SK-N-SH (cell line): ENCODE measurements at regions not wholly inside any gene's neighbourhood (a gene's known extent, or its start where the extent isn't known, plus 50 kb on each side); places are given as distances from the start of the nearest gene placed in this dataset.
A peak's percentile ranks its signal among the peaks of the same experiment; 100 is the strongest.

Source experiments
- CTCF ChIA-PET: fragments of 300-600, 350-600 bp; formaldehyde crosslinking; extraction: SDS; loops from one replicate; lab custom pipeline; 2021; lab: Yijun Ruan, JAX
- POLR2A ChIA-PET: fragments of 350-600 bp; sonication (Branson Sonifier 250); formaldehyde crosslinking; extraction: SDS; loops from one replicate; lab custom pipeline; 2020; ENCODE audit warnings: antibody characterized with exemption, inconsistent platforms; lab: Yijun Ruan, JAX
- DNase-seq: peaks from one replicate; pipeline ENCODE4 v3.0.0; 2012
- H2AFZ ChIP-seq: fragments of 200-600 bp; sonication (generic); 2 replicates; pipeline ENCODE4 v1.8.1; 2016; ENCODE audit warnings: antibody characterized with exemption, mild to moderate bottlenecking, low read depth
- H3F3A ChIP-seq: fragments of 200-600 bp; sonication (generic); replicated peaks from 2 replicates; pipeline ENCODE3; 2016; ENCODE audit warnings: antibody characterized with exemption, mild to moderate bottlenecking; ENCODE audit not compliant: insufficient read depth
- H3K27ac ChIP-seq, 2 experiments: fragments of 200-500 bp in 1 of 2; fragments of 200-600 bp in 1 of 2; sonication (Bioruptor generic) in 1 of 2; sonication (generic), shearing (Covaris generic) in 1 of 2; 2 replicates each; pipeline versions ENCODE4 v1.5.1 to v1.6.1; 2014 to 2016; ENCODE audit warnings: low read depth in 2 of 2, inconsistent platforms in 1 of 2, low read length in 1 of 2, mild to moderate bottlenecking in 1 of 2, mixed read lengths in 1 of 2
- H3K27me3 ChIP-seq: fragments of 200-600 bp; sonication (generic), shearing (Covaris generic); 2 replicates; pipeline ENCODE4 v1.6.1; 2016; ENCODE audit warnings: mixed run types; ENCODE audit not compliant: insufficient read depth
- H3K36me3 ChIP-seq, 2 experiments: fragments of 200-500 bp in 1 of 2; fragments of 200-600 bp in 1 of 2; sonication (Bioruptor generic) in 1 of 2; sonication (generic) in 1 of 2; replicated peaks in 1 of 2; 2 replicates each; pipeline versions ENCODE3 to v1.5.1; 2014 to 2016; ENCODE audit warnings: low read length in 1 of 2, mild to moderate bottlenecking in 1 of 2; ENCODE audit not compliant: insufficient read depth in 2 of 2, control insufficient read depth in 1 of 2
- H3K4me1 ChIP-seq, 2 experiments: fragments of 200-500 bp in 1 of 2; fragments of 200-600 bp in 1 of 2; sonication (Bioruptor generic) in 1 of 2; sonication (generic), shearing (Covaris generic) in 1 of 2; 2 replicates each; pipeline versions ENCODE4 v1.5.1 to v1.6.1; 2014 to 2016; ENCODE audit warnings: low read depth in 1 of 2, low read length in 1 of 2, mixed run types in 1 of 2; ENCODE audit not compliant: insufficient read depth in 2 of 2, control insufficient read depth in 1 of 2
- H3K4me2 ChIP-seq: fragments of 200-600 bp; sonication (generic), shearing (Covaris generic); 2 replicates; pipeline ENCODE4 v1.6.1; 2017; ENCODE audit warnings: mixed run types
- H3K4me3 ChIP-seq, 2 experiments: fragments of 200-500 bp in 1 of 2; fragments of 200-600 bp in 1 of 2; sonication (Bioruptor generic) in 1 of 2; sonication (generic), shearing (Covaris generic) in 1 of 2; 2 replicates each; pipeline versions ENCODE4 v1.5.1 to v1.8.1; 2014 to 2016; ENCODE audit warnings: low read depth in 2 of 2, inconsistent platforms in 1 of 2, low read length in 1 of 2, mild to moderate bottlenecking in 1 of 2, mixed read lengths in 1 of 2, moderate library complexity in 1 of 2
- H3K79me2 ChIP-seq: fragments of 200-600 bp; sonication (generic); 2 replicates; pipeline ENCODE4 v1.8.1; 2017; ENCODE audit warnings: mild to moderate bottlenecking; ENCODE audit not compliant: insufficient read depth
- H3K9ac ChIP-seq: fragments of 200-600 bp; sonication (generic); 2 replicates; pipeline ENCODE4 v1.6.1; 2017; ENCODE audit warnings: mixed run types
- H3K9me2 ChIP-seq: fragments of 200-600 bp; sonication (generic); 2 replicates; pipeline ENCODE4 v1.6.1; 2017; ENCODE audit warnings: mixed run types
- H3K9me3 ChIP-seq: fragments of 200-600 bp; sonication (generic); 2 replicates; pipeline ENCODE4 v1.6.1; 2017; ENCODE audit warnings: mixed run types, mild to moderate bottlenecking, moderate library complexity
- H4K20me1 ChIP-seq: fragments of 200-600 bp; sonication (generic); 2 replicates; pipeline ENCODE4 v1.6.1; 2017; ENCODE audit warnings: mild to moderate bottlenecking, mixed run types; ENCODE audit not compliant: insufficient read depth
- CHD2 ChIP-seq: fragments of 150-350 bp; IDR thresholded peaks from 2 replicates; pipeline ENCODE4 v1.6.1; 2018; ENCODE audit warnings: low read length; ENCODE audit not compliant: partially characterized antibody
- CTCF ChIP-seq: fragments of 200-600 bp; sonication (generic); IDR thresholded peaks from 2 replicates; pipeline ENCODE4 v1.6.1; 2017; ENCODE audit warnings: antibody characterized with exemption, mild to moderate bottlenecking, moderate library complexity
- ELF1 ChIP-seq: IDR thresholded peaks from 2 replicates; pipeline ENCODE4 v1.4.0; 2012
- EP300 ChIP-seq, 2 experiments: IDR thresholded peaks; 2 replicates each; pipeline versions ENCODE4 v1.4.0 to v1.6.1; 2012; ENCODE audit warnings: borderline replicate concordance in 1 of 2, low read depth in 1 of 2, low read length in 1 of 2
- FOSL2 ChIP-seq: IDR thresholded peaks from 2 replicates; pipeline ENCODE4 v1.4.0; 2012; ENCODE audit warnings: low read depth, mild to moderate bottlenecking, moderate library complexity, borderline replicate concordance
- GABPA ChIP-seq: IDR thresholded peaks from 2 replicates; pipeline ENCODE4 v1.4.0; 2012; ENCODE audit warnings: low read depth, mild to moderate bottlenecking
- GATA2 ChIP-seq: sonication (generic); formaldehyde crosslinking; IDR thresholded peaks from 2 replicates; pipeline ENCODE4 v1.5.0; 2020; ENCODE audit warnings: mild to moderate bottlenecking, missing genetic modification reagents
- IRF3 ChIP-seq: fragments of 150-350 bp; IDR thresholded peaks from 2 replicates; pipeline ENCODE4 v1.6.1; 2016; ENCODE audit warnings: mild to moderate bottlenecking, low read depth, low read length
- JUND ChIP-seq: IDR thresholded peaks from 2 replicates; pipeline ENCODE4 v1.4.0; 2012
- MAX ChIP-seq: IDR thresholded peaks from 2 replicates; pipeline ENCODE4 v1.4.0; 2012; ENCODE audit warnings: low read depth
- MEF2A ChIP-seq: IDR thresholded peaks from 2 replicates; pipeline ENCODE4 v1.4.0; 2012; ENCODE audit warnings: low read depth, borderline replicate concordance
- NFIC ChIP-seq: IDR thresholded peaks from 2 replicates; pipeline ENCODE4 v1.4.0; 2012; ENCODE audit warnings: borderline replicate concordance
- NRF1 ChIP-seq: IDR thresholded peaks from 2 replicates; pipeline ENCODE4 v1.6.1; 2012; ENCODE audit warnings: low read depth, mild to moderate bottlenecking, low read length
- RAD21 ChIP-seq: IDR thresholded peaks from 2 replicates; pipeline ENCODE4 v1.6.1; 2012; ENCODE audit warnings: mild to moderate bottlenecking, low read length
- RFX5 ChIP-seq: IDR thresholded peaks from 2 replicates; pipeline ENCODE4 v1.6.1; 2012; ENCODE audit warnings: mild to moderate bottlenecking, improper control_type of control experiment, low read length
- TCF12 ChIP-seq: IDR thresholded peaks from 2 replicates; pipeline ENCODE4 v1.4.0; 2012
- TEAD4 ChIP-seq: IDR thresholded peaks from 2 replicates; pipeline ENCODE4 v1.4.0; 2012; ENCODE audit warnings: mild to moderate bottlenecking, borderline replicate concordance; ENCODE audit not compliant: insufficient read depth
- YY1 ChIP-seq: IDR thresholded peaks from 2 replicates; pipeline ENCODE4 v1.4.0; 2012; ENCODE audit warnings: low read depth, mild to moderate bottlenecking
- WGBS: methylation state at CpG from one replicate; pipeline ENCODE4 v1.1.6; 2017; ENCODE audit warnings: low lambda C conversion rate; 5-methylcytosine and 5-hydroxymethylcytosine counted together
- TF ChIP-seq, protein P1 (sequence below): IDR thresholded peaks from 2 replicates; pipeline ENCODE4 v1.4.0; 2012; ENCODE audit warnings: low read depth, borderline replicate concordance
- TF ChIP-seq, protein P2 (sequence below): fragments of 150-350 bp; IDR thresholded peaks from 2 replicates; pipeline ENCODE4 v1.6.1; 2017; ENCODE audit warnings: antibody characterized with exemption, low read length, low read depth, borderline replicate concordance
- TF ChIP-seq, protein P3 (sequence below): IDR thresholded peaks from 2 replicates; pipeline ENCODE4 v1.4.0; 2012; ENCODE audit warnings: low read depth, borderline replicate concordance
- TF ChIP-seq, protein P4 (sequence below): IDR thresholded peaks from 2 replicates; pipeline ENCODE4; 2012

DNA sequence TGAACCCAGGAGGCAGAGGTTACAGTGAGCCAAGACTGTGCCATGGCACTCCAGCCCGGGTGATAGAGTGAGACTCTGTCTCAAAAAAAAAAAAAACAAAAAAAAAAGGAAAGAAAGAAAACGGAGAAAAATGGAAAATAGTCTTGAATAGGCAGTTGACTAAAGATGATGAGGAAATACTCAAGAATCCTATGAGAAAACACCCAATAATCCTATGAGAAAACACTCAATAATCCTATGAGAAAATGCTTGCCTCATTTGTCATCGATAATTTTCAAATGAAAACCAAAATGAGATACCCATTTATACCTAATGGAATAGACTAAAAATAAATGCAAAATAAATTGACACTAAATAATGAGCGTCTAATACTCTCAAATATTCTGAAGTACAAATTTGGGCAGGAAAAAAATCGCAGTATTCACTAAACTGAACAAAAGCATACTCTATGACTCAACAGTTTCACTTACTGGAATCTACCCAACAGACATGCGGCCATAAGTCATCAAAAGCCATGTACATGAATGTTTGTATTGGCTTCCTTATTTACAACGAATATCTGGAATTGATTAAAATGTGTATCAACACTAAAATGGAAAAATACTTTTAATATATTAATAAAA lies 733.9 kb upstream of the CHRM3 start:
- H3K36me3 ChIP-seq, result no peaks in the 10 kb centered on the region
- TF ChIP-seq, protein P1, sequence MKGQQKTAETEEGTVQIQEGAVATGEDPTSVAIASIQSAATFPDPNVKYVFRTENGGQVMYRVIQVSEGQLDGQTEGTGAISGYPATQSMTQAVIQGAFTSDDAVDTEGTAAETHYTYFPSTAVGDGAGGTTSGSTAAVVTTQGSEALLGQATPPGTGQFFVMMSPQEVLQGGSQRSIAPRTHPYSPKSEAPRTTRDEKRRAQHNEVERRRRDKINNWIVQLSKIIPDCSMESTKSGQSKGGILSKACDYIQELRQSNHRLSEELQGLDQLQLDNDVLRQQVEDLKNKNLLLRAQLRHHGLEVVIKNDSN, result no peak
- no peak for TF ChIP-seq RAD21
- TF ChIP-seq ELF1, result no peak
- no peak for TF ChIP-seq MEF2A
- TF ChIP-seq NRF1, result no peak
- no peak for TF ChIP-seq CHD2
- TF ChIP-seq TCF12, result peak; percentile 93
- TF ChIP-seq TEAD4, result peak; percentile 32; the same call in 1 of the 2 replicates
- TF ChIP-seq, protein P2, sequence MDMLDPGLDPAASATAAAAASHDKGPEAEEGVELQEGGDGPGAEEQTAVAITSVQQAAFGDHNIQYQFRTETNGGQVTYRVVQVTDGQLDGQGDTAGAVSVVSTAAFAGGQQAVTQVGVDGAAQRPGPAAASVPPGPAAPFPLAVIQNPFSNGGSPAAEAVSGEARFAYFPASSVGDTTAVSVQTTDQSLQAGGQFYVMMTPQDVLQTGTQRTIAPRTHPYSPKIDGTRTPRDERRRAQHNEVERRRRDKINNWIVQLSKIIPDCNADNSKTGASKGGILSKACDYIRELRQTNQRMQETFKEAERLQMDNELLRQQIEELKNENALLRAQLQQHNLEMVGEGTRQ, result no peak
- TF ChIP-seq EP300 (IDR thresholded peaks at IDR 0.05; ENCODE audit: borderline replicate concordance in 1 of 2, low read depth in 1 of 2, low read length in 1 of 2), result peak; percentile 13 to 83; a peak in 2 of 4 replicates
- TF ChIP-seq, protein P3, sequence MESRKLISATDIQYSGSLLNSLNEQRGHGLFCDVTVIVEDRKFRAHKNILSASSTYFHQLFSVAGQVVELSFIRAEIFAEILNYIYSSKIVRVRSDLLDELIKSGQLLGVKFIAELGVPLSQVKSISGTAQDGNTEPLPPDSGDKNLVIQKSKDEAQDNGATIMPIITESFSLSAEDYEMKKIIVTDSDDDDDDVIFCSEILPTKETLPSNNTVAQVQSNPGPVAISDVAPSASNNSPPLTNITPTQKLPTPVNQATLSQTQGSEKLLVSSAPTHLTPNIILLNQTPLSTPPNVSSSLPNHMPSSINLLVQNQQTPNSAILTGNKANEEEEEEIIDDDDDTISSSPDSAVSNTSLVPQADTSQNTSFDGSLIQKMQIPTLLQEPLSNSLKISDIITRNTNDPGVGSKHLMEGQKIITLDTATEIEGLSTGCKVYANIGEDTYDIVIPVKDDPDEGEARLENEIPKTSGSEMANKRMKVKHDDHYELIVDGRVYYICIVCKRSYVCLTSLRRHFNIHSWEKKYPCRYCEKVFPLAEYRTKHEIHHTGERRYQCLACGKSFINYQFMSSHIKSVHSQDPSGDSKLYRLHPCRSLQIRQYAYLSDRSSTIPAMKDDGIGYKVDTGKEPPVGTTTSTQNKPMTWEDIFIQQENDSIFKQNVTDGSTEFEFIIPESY, result no peak
- peak; percentile 81 for TF ChIP-seq JUND
- no peak for TF ChIP-seq IRF3
- peak; percentile 85 for TF ChIP-seq FOSL2
- TF ChIP-seq YY1, result no peak; the same call in 1 of the 2 replicates
- no peak for TF ChIP-seq RFX5
- TF ChIP-seq MAX, result 0 out of 2 replicates have a peak, but pooled peaks have one; percentile 33
- TF ChIP-seq, protein P4, sequence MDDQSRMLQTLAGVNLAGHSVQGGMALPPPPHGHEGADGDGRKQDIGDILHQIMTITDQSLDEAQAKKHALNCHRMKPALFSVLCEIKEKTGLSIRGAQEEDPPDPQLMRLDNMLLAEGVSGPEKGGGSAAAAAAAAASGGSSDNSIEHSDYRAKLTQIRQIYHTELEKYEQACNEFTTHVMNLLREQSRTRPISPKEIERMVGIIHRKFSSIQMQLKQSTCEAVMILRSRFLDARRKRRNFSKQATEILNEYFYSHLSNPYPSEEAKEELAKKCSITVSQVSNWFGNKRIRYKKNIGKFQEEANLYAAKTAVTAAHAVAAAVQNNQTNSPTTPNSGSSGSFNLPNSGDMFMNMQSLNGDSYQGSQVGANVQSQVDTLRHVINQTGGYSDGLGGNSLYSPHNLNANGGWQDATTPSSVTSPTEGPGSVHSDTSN, result peak; percentile 78
- peak; percentile 85 for TF ChIP-seq NFIC
- TF ChIP-seq CTCF, result no peak
- TF ChIP-seq GATA2, result no peak
- TF ChIP-seq GABPA, result no peak
- TF ChIP-seq, all 33 proteins: peak for 8
- H3K27ac ChIP-seq, result peak overlapping the region; percentile 29 to 91; a peak in 3 of 4 replicates
- peak overlapping the region; percentile 13; the same call in 1 of the 2 replicates for H2AFZ ChIP-seq
- H3K4me3 ChIP-seq, result no peak overlapping the region
- CTCF ChIA-PET, result no interaction called here
- POLR2A ChIA-PET, result no interaction called here
- peaks cover 0 to 8% of the 10 kb centered on the region in 2 experiments; a peak in 2 of 4 replicates for H3K4me1 ChIP-seq
- H3K9me2 ChIP-seq, result no peaks in the 10 kb centered on the region
- peaks cover 6% of the 10 kb centered on the region; the same call in 1 of the 2 replicates for H3K9me3 ChIP-seq
- H4K20me1 ChIP-seq, result no peaks in the 10 kb centered on the region
- H3K4me2 ChIP-seq, result no peak overlapping the region
- WGBS, result 36% methylated on average over 7 of the region's 7 CpGs
- DNase-seq, result no peak
- no peaks in the 10 kb centered on the region for H3K27me3 ChIP-seq
- no peaks in the 10 kb centered on the region for H3K79me2 ChIP-seq
- no peak overlapping the region; the same call in 1 of the 2 replicates for H3K9ac ChIP-seq
- peaks cover 32% of the 10 kb centered on the region for H3F3A ChIP-seq
